ENCODE measurements at regions not wholly inside any gene's neighbourhood (a gene's known extent, or its start where the extent isn't known, plus 50 kb on each side); places are given as distances from the start of the nearest gene placed in this dataset.

DNA sequence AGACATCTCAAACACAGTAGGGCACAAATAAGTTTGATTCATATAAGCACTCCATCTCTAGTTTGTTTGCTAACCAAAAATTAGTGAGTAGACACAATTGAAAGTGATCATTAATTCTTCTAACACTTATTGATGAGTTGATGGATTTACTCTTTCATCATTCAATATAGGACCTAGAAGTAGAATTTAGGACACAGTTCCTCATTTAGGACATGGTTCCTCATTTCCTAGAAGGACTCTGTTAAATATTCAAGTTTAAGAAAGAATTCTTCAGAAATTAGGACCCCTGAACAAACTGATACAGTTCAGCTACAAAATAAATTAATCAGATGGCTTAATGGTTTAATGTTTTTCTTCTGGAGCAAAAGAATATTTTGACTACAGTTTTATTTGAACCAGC lies 143.5 kb upstream of the PRR16 start:
- H3K9me3 Mint-ChIP-seq (ENCODE audit: unreplicated experiment) = peaks cover 5% of the 10 kb centered on the region
- no peak for TF ChIP-seq CTCF (IDR thresholded peaks at IDR 0.05)
- H3K27ac Mint-ChIP-seq (ENCODE audit: unreplicated experiment) = no peak overlapping the region
- no peaks in the 10 kb centered on the region for H3K4me1 Mint-ChIP-seq (ENCODE audit: unreplicated experiment)
- no peaks in the 10 kb centered on the region for H3K36me3 Mint-ChIP-seq (ENCODE audit: unreplicated experiment)
- no peak overlapping the region for H3K4me3 Mint-ChIP-seq (ENCODE audit: unreplicated experiment)
- DNase-seq (ENCODE audit: extremely low spot score, unreplicated experiment) = no peak
- H3K27me3 Mint-ChIP-seq (ENCODE audit: unreplicated experiment) = peaks cover 24% of the 10 kb centered on the region

GRCh38 chr5:120326651-120327050 lies 137.4 kb upstream of the PRR16 start:
- H3K4me3 Mint-ChIP-seq (ENCODE audit: unreplicated experiment) = no peak overlapping the region
- no peak for DNase-seq (ENCODE audit: extremely low spot score, unreplicated experiment)
- peaks cover 2% of the 10 kb centered on the region for H3K36me3 Mint-ChIP-seq (ENCODE audit: unreplicated experiment)
- H3K27me3 Mint-ChIP-seq (ENCODE audit: unreplicated experiment) = peaks cover 9% of the 10 kb centered on the region
- no peak overlapping the region for H3K27ac Mint-ChIP-seq (ENCODE audit: unreplicated experiment)
- peaks cover 3% of the 10 kb centered on the region for H3K4me1 Mint-ChIP-seq (ENCODE audit: unreplicated experiment)
- no peak for TF ChIP-seq CTCF (IDR thresholded peaks at IDR 0.05)
- H3K9me3 Mint-ChIP-seq (ENCODE audit: unreplicated experiment) = peaks cover 10% of the 10 kb centered on the region

DNA sequence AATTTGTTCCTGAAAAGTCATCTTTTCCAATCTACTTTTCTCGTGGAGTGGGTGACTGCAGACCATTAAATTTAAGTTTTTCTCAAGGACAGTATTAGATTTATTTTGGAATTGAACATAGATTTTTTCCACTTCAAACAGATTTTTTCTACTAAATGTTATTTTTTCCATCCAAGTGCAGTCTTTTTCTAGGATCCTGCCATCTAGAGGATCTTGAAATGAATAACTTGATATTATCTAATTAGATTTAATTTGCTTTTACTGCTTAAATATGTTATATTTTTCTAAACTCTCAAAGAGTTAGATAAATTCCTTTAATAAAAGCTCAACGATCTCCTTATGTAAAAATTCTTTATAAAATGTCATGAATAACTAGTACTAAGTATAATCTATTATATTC lies 136.9 kb upstream of the PRR16 start:
- DNase-seq (ENCODE audit: extremely low spot score, unreplicated experiment) = no peak
- peaks cover 3% of the 10 kb centered on the region for H3K4me1 Mint-ChIP-seq (ENCODE audit: unreplicated experiment)
- TF ChIP-seq CTCF (IDR thresholded peaks at IDR 0.05) = no peak
- peaks cover 11% of the 10 kb centered on the region for H3K27me3 Mint-ChIP-seq (ENCODE audit: unreplicated experiment)
- H3K4me3 Mint-ChIP-seq (ENCODE audit: unreplicated experiment) = no peak overlapping the region
- H3K27ac Mint-ChIP-seq (ENCODE audit: unreplicated experiment) = no peak overlapping the region
- H3K9me3 Mint-ChIP-seq (ENCODE audit: unreplicated experiment) = peaks cover 10% of the 10 kb centered on the region
- peaks cover 2% of the 10 kb centered on the region for H3K36me3 Mint-ChIP-seq (ENCODE audit: unreplicated experiment)

GRCh38 chr5:120329095-120329494 lies 135.0 kb upstream of the PRR16 start:
- TF ChIP-seq CTCF (IDR thresholded peaks at IDR 0.05) = no peak
- no peak for DNase-seq (ENCODE audit: extremely low spot score, unreplicated experiment)
- Mint-ChIP-seq H3K27ac (ENCODE audit: unreplicated experiment) (no peak overlapping the region), H3K36me3 (ENCODE audit: unreplicated experiment) (peaks cover 2% of the 10 kb centered on the region), H3K4me3 (ENCODE audit: unreplicated experiment) (no peak overlapping the region), H3K27me3 (ENCODE audit: unreplicated experiment) (peaks cover 20% of the 10 kb centered on the region), H3K9me3 (ENCODE audit: unreplicated experiment) (peaks cover 10% of the 10 kb centered on the region), H3K4me1 (ENCODE audit: unreplicated experiment) (peaks cover 3% of the 10 kb centered on the region)

- Mint-ChIP-seq H3K4me3 (ENCODE audit: unreplicated experiment) (no peak overlapping the region), H3K27me3 (ENCODE audit: unreplicated experiment) (peaks cover 33% of the 10 kb centered on the region), H3K27ac (ENCODE audit: unreplicated experiment) (no peak overlapping the region)
Measured at GRCh38 chr5:120330558-120330957, 133.5 kb upstream of the PRR16 start.

More at GRCh38 chr5:120330558-120330957, 133.5 kb upstream of the PRR16 start:
- TF ChIP-seq CTCF (IDR thresholded peaks at IDR 0.05) = no peak
- Mint-ChIP-seq H3K36me3 (ENCODE audit: unreplicated experiment) (peaks cover 2% of the 10 kb centered on the region), H3K4me1 (ENCODE audit: unreplicated experiment) (peaks cover 3% of the 10 kb centered on the region), H3K9me3 (ENCODE audit: unreplicated experiment) (peaks cover 6% of the 10 kb centered on the region)
- DNase-seq (ENCODE audit: extremely low spot score, unreplicated experiment) = no peak

Data from osteocyte (in vitro differentiated cells).